ENCODE measurements at regions not wholly inside any gene's neighbourhood (a gene's known extent, or its start where the extent isn't known, plus 50 kb on each side); places are given as distances from the start of the nearest gene placed in this dataset.
"Not testable (repeated sequence)": the region's sequence is repeated elsewhere in the genome, so short reads cannot be mapped to it uniquely, and the experiment has no call there.

GRCh38 chr1:120248203-120248602 lies 71.9 kb upstream of the SEC22B start:
- not testable (repeated sequence) for TF ChIP-seq CTCF (conservative IDR thresholded peaks at IDR 0.05 in 1 of 2, IDR thresholded peaks at IDR 0.05 in 1 of 2; ENCODE audit: extremely low read depth in 1 of 2, insufficient read depth in 1 of 2, low read depth in 1 of 2, low read length in 2 of 2); EZH2 (IDR thresholded peaks at IDR 0.05; ENCODE audit: borderline replicate concordance, low read length)

All from mammary epithelial cell (primary cell).